Panc1 (cell line): ENCODE measurements at regions not wholly inside any gene's neighbourhood (a gene's known extent, or its start where the extent isn't known, plus 50 kb on each side); places are given as distances from the start of the nearest gene placed in this dataset.

Source experiments
- ATAC-seq: fragments of 200-7000 bp; cut with Tn5 transposase; 2 replicates; pipeline ENCODE4 v1.9.1; 2020; ENCODE audit warnings: mild to moderate bottlenecking, moderate library complexity
- BruUV-seq: library from RNA; stranded (reverse); fragments of 400-500 nt; replicated peaks from 2 replicates; lab custom pipeline; 2021; lab: Mats Ljungman, UMichigan
- CTCF ChIA-PET: fragments of 300-600 bp; sonication (Branson Sonifier 250); formaldehyde crosslinking; loops from one replicate; lab custom pipeline; 2022; ENCODE audit warnings: antibody characterized with exemption; lab: Charles Lee
- POLR2A ChIA-PET: fragments of 300-600 bp; sonication (Branson Sonifier 250); formaldehyde crosslinking; loops from one replicate; lab custom pipeline; 2022; ENCODE audit warnings: antibody characterized with exemption; lab: Charles Lee
- DNase-seq: peaks from one replicate; pipeline ENCODE4 v3.0.0-alpha.2; 2010; ENCODE audit warnings: low read depth, low spot score
- H3K27ac ChIP-seq: 2 replicates; pipeline ENCODE4 v1.5.1; 2011; ENCODE audit warnings: mild to moderate bottlenecking, low read length, inconsistent platforms
- H3K27me3 ChIP-seq: fragments of 200-500 bp; sonication (Bioruptor generic); 2 replicates; pipeline ENCODE4 v1.6.0; 2014; ENCODE audit warnings: low read length, inconsistent platforms; ENCODE audit not compliant: control insufficient read depth, insufficient read depth
- H3K36me3 ChIP-seq: fragments of 200-500 bp; sonication (Bioruptor generic); 2 replicates; pipeline ENCODE4 v1.5.1; 2014; ENCODE audit warnings: inconsistent platforms, mild to moderate bottlenecking, low read length, moderate library complexity; ENCODE audit not compliant: control insufficient read depth, insufficient read depth
- H3K4me1 ChIP-seq: 2 replicates; pipeline ENCODE4 v1.5.1; 2011; ENCODE audit warnings: inconsistent platforms, mild to moderate bottlenecking, low read length, moderate library complexity; ENCODE audit not compliant: control insufficient read depth, insufficient read depth
- H3K4me3 ChIP-seq, 2 experiments: 2 replicates each; pipeline ENCODE4 v1.5.1; 2011 to 2012; ENCODE audit warnings: low read depth in 2 of 2, low read length in 2 of 2, mild to moderate bottlenecking in 2 of 2, inconsistent platforms in 1 of 2, moderate library complexity in 1 of 2
- H3K9me3 ChIP-seq: fragments of 200-500 bp; sonication (Bioruptor generic); 2 replicates; pipeline ENCODE4 v1.5.1; 2014; ENCODE audit warnings: low read depth, mild to moderate bottlenecking, inconsistent platforms, low read length, moderate library complexity; ENCODE audit not compliant: control insufficient read depth, insufficient read depth
- CTCF ChIP-seq: fragments of 450-650 bp; IDR thresholded peaks from 2 replicates; pipeline ENCODE4 v1.5.1; 2017; ENCODE audit warnings: mild to moderate bottlenecking
- POLR2AphosphoS5 ChIP-seq: IDR thresholded peaks from 2 replicates; pipeline ENCODE4 v1.6.1; 2012; ENCODE audit warnings: mild to moderate bottlenecking, low read depth, low read length, moderate library complexity
- REST ChIP-seq, 2 experiments: IDR thresholded peaks; 2 replicates each; pipeline ENCODE4 v1.6.1; 2011 to 2012; ENCODE audit warnings: low read depth in 2 of 2, control low read depth in 1 of 2, low read length in 1 of 2, mild to moderate bottlenecking in 1 of 2, moderate library complexity in 1 of 2; ENCODE audit not compliant: insufficient read depth in 1 of 2
- SIN3A ChIP-seq: IDR thresholded peaks from 2 replicates; pipeline ENCODE4 v1.6.1; 2012; ENCODE audit warnings: low read depth, mild to moderate bottlenecking, low read length, moderate library complexity, borderline replicate concordance; ENCODE audit not compliant: insufficient read depth
- TCF7L2 ChIP-seq: IDR thresholded peaks from 2 replicates; pipeline ENCODE4 v1.6.1; 2011; ENCODE audit warnings: mild to moderate bottlenecking, low read depth, low read length, inconsistent platforms
- in situ Hi-C: cut with HindIII; loops from 2 replicates; pipeline ENCODE4 v1.10.0; 2016; ENCODE audit warnings: low sequenced_read_pairs, low pct_unique_long_range_greater_than_20kb
- intact Hi-C: fragments of 100-400 bp; cut with micrococcal nuclease; formaldehyde crosslinking; loops from one replicate; pipeline ENCODE4 v1.10.0; 2022; ENCODE audit not compliant: unreplicated experiment

GRCh38 chr3:162765524-162765923, 1268.9 kb downstream of the OTOL1 start:
- Histone ChIP-seq H3K4me3 (no peak overlapping the region), H3K27ac (no peak overlapping the region), H3K36me3 (no peaks in the 10 kb centered on the region), H3K4me1 (no peaks in the 10 kb centered on the region), H3K27me3 (no peaks in the 10 kb centered on the region), H3K9me3 (peaks cover 8% of the 10 kb centered on the region; the same call in 1 of the 2 replicates)
- no peak for TF ChIP-seq POLR2AphosphoS5
- TF ChIP-seq SIN3A, result no peak
- DNase-seq (no peak), ATAC-seq (no peak)
- intact Hi-C loops (loop anchor here (10.0 kb wide), 1 partner anchor 249 kb away; no protein-coding TSS in a partner anchor), in situ Hi-C loops (no loop called here)
- CTCF ChIA-PET, result no interaction called here
- BruUV-seq, result no TSS peak
- POLR2A ChIA-PET, result no interaction called here

- intact Hi-C loops, result loop anchor here (10.0 kb wide), 1 partner anchor 245 kb away; no protein-coding TSS in a partner anchor
- Histone ChIP-seq H3K27me3 (no peaks in the 10 kb centered on the region), H3K27ac (no peak overlapping the region), H3K4me1 (no peaks in the 10 kb centered on the region), H3K36me3 (no peaks in the 10 kb centered on the region), H3K4me3 (no peak overlapping the region), H3K9me3 (peaks cover 8% of the 10 kb centered on the region; the same call in 1 of the 2 replicates)
- BruUV-seq, result no TSS peak
- ChIA-PET CTCF (no interaction called here), POLR2A (no interaction called here)
- no peak for TF ChIP-seq TCF7L2
- no peak for DNase-seq
- in situ Hi-C loops, result no loop called here
- ATAC-seq, result no peak
Measured at GRCh38 chr3:162769564-162769963, 1273.0 kb downstream of the OTOL1 start.

GRCh38 chr3:162770551-162770950, 1273.9 kb downstream of the OTOL1 start:
- TF ChIP-seq POLR2AphosphoS5 (no peak), SIN3A (no peak), REST (IDR thresholded peaks at IDR 0.05; ENCODE audit: insufficient read depth in 1 of 2, low read depth in 2 of 2, low read length in 1 of 2) (no peak), TCF7L2 (no peak), CTCF (no peak)
- no TSS peak for BruUV-seq
- no peak for DNase-seq
- ChIA-PET CTCF (no interaction called here), POLR2A (no interaction called here)
- Histone ChIP-seq H3K27ac (no peak overlapping the region), H3K9me3 (peaks cover 8% of the 10 kb centered on the region; the same call in 1 of the 2 replicates), H3K27me3 (no peaks in the 10 kb centered on the region), H3K4me1 (no peaks in the 10 kb centered on the region), H3K36me3 (no peaks in the 10 kb centered on the region), H3K4me3 (no peak overlapping the region)
- in situ Hi-C loops (no loop called here), intact Hi-C loops (no loop called here)
- no peak for ATAC-seq
